Stimulated activated CD4-positive, alpha-beta T cell treated with anti-CD3 and anti-CD28 coated beads, Interleukin-1b, Interleukin-23, amount 100 ng/mL, for 4 hours (primary cell): ENCODE measurements at regions not wholly inside any gene's neighbourhood (a gene's known extent, or its start where the extent isn't known, plus 50 kb on each side); places are given as distances from the start of the nearest gene placed in this dataset.

Experiments
- DNase-seq, 2 donors: peaks; one replicate each; pipeline ENCODE4 v3.0.0-alpha.2; 2020; ENCODE audit warnings: low read depth in 2 of 2

- DNase-seq = no peak
Measured at GRCh38 chr2:189267925-189268579, 88.5 kb upstream of the COL5A2 start.

- no peak for DNase-seq
Measured at GRCh38 chr2:189268763-189269162, 89.2 kb upstream of the COL5A2 start.

- DNase-seq = no peak
Measured at GRCh38 chr2:189273734-189274133, 94.2 kb upstream of the COL5A2 start.

- DNase-seq = no peak
Measured at GRCh38 chr2:189274361-189274760, 94.8 kb upstream of the COL5A2 start.

- DNase-seq = no peak
Measured at GRCh38 chr2:189276277-189276676, 96.7 kb upstream of the COL5A2 start.

- no peak for DNase-seq
Measured at GRCh38 chr2:189281201-189281600, 101.6 kb upstream of the COL5A2 start.

- no peak for DNase-seq
Measured at GRCh38 chr2:189285349-189285748, 105.8 kb upstream of the COL5A2 start.

- DNase-seq = no peak
Measured at GRCh38 chr2:189285962-189286645, 106.5 kb upstream of the COL5A2 start.

- DNase-seq = no peak
Measured at GRCh38 chr2:189287363-189287762, 107.8 kb upstream of the COL5A2 start.

- no peak for DNase-seq
Measured at GRCh38 chr2:189287982-189288521, 108.5 kb upstream of the COL5A2 start.

- DNase-seq = no peak
Measured at GRCh38 chr2:189291460-189291859, 111.9 kb upstream of the COL5A2 start.

GRCh38 chr2:189293164-189293563, 113.6 kb upstream of the COL5A2 start:
- DNase-seq = no peak

GRCh38 chr2:189297446-189297845, 117.9 kb upstream of the COL5A2 start:
- DNase-seq = no peak

- DNase-seq = no peak
Measured at GRCh38 chr2:189298038-189298437, 118.5 kb upstream of the COL5A2 start.

- no peak for DNase-seq
Measured at GRCh38 chr2:189298481-189298880, 118.9 kb upstream of the COL5A2 start.

GRCh38 chr2:189299974-189300373, 120.4 kb upstream of the COL5A2 start:
- DNase-seq = no peak

- peak in 1 of 2 donors; percentile 15 for DNase-seq
Measured at GRCh38 chr2:189300916-189301315, 121.4 kb upstream of the COL5A2 start.

- no peak for DNase-seq
Measured at GRCh38 chr2:189302274-189302948, 122.8 kb upstream of the COL5A2 start.

GRCh38 chr2:189304360-189304759, 124.8 kb upstream of the COL5A2 start:
- DNase-seq = peak in 1 of 2 donors; percentile 21

- no peak for DNase-seq
Measured at GRCh38 chr2:189305291-189305943, 125.9 kb upstream of the COL5A2 start.

- no peak for DNase-seq
Measured at GRCh38 chr2:189306525-189306924, 127.0 kb upstream of the COL5A2 start.
